ENCODE measurements at regions not wholly inside any gene's neighbourhood (a gene's known extent, or its start where the extent isn't known, plus 50 kb on each side); places are given as distances from the start of the nearest gene placed in this dataset.

GRCh38 chrX:120736989-120737388 is 107.1 kb upstream of the C1GALT1C1 start:
- TF ChIP-seq ZNF292 (tag by site-specific recombination; IDR thresholded peaks at IDR 0.05; ENCODE audit: borderline replicate concordance, low read depth) (no peak), ZNF530 (tag by site-specific recombination; IDR thresholded peaks at IDR 0.05; ENCODE audit: low read depth) (no peak), ZNF26 (tag by site-specific recombination; IDR thresholded peaks at IDR 0.05) (no peak), ZNF416 (tag by site-specific recombination; IDR thresholded peaks at IDR 0.05) (no peak), ZNF529 (tag by site-specific recombination; IDR thresholded peaks at IDR 0.05; ENCODE audit: insufficient replicate concordance) (no peak), ZNF37A (tag by site-specific recombination; IDR thresholded peaks at IDR 0.05) (no peak), GLIS1 (tag by site-specific recombination; IDR thresholded peaks at IDR 0.05) (no peak), ZNF791 (tag by site-specific recombination; IDR thresholded peaks at IDR 0.05) (no peak), ZNF121 (tag by site-specific recombination; IDR thresholded peaks at IDR 0.05) (no peak), ZNF585B (tag by site-specific recombination; IDR thresholded peaks at IDR 0.05) (no peak), ZNF521 (tag by site-specific recombination; IDR thresholded peaks at IDR 0.05) (no peak), PBX3 (CRISPR knock-in tag; IDR thresholded peaks at IDR 0.05) (no peak), ZNF311 (tag by site-specific recombination; IDR thresholded peaks at IDR 0.05; ENCODE audit: borderline replicate concordance) (no peak), INSM2 (tag by site-specific recombination; IDR thresholded peaks at IDR 0.05) (no peak), KLF7 (tag by site-specific recombination; IDR thresholded peaks at IDR 0.05; ENCODE audit: borderline replicate concordance) (no peak), REST (tag by site-specific recombination; IDR thresholded peaks at IDR 0.05) (no peak), ZIC2 (tag by site-specific recombination; IDR thresholded peaks at IDR 0.05) (no peak), FEZF1 (tag by site-specific recombination; IDR thresholded peaks at IDR 0.05) (no peak), ZNF660 (tag by site-specific recombination; IDR thresholded peaks at IDR 0.05) (no peak), YY1 (tag by site-specific recombination; IDR thresholded peaks at IDR 0.05) (no peak)
- Histone ChIP-seq H3K9me3 (ENCODE audit: control insufficient read depth, insufficient read depth, low read depth, low read length) (no peaks in the 10 kb centered on the region), H3K27ac (ENCODE audit: extremely low read depth, low read depth, low read length) (no peak overlapping the region), H3K4me3 (ENCODE audit: low read depth, low read length) (no peak overlapping the region), H3K36me3 (ENCODE audit: control insufficient read depth in 2 of 2, insufficient read depth in 1 of 2, low read length in 2 of 2) (no peaks in the 10 kb centered on the region), H3K4me1 (ENCODE audit: control insufficient read depth, insufficient read depth, low read length) (no peaks in the 10 kb centered on the region)
- POLR2A ChIA-PET: no interaction called here
- CTCF ChIA-PET: no interaction called here

All from HEK293 (cell line).